Transverse colon (tissue), 4 donors: ENCODE measurements at regions not wholly inside any gene's neighbourhood (a gene's known extent, or its start where the extent isn't known, plus 50 kb on each side); places are given as distances from the start of the nearest gene placed in this dataset.

Source experiments
- DNase-seq: peaks from one replicate; pipeline ENCODE4 v3.0.0-alpha.2; 2019
- H3K27ac ChIP-seq, 4 donors: fragments of 200-600 bp; sonication (generic); 2 replicates each; pipeline ENCODE4 v1.5.1; 2016 to 2018; ENCODE audit warnings: inconsistent platforms in 4 of 4
- H3K27me3 ChIP-seq: fragments of 200-600 bp; sonication (generic); 2 replicates; pipeline ENCODE4 v1.5.1; 2017; ENCODE audit warnings: inconsistent platforms
- H3K36me3 ChIP-seq, 4 donors: fragments of 200-600 bp; sonication (generic); 2 replicates each; pipeline ENCODE4 v1.5.1; 2017 to 2019; ENCODE audit warnings: inconsistent platforms in 4 of 4
- H3K4me1 ChIP-seq, 4 donors: fragments of 200-600 bp; sonication (generic); 2 replicates each; pipeline ENCODE4 v1.5.1; 2017 to 2020; ENCODE audit warnings: inconsistent platforms in 4 of 4
- H3K4me3 ChIP-seq, 4 donors: fragments of 200-600 bp; sonication (generic); 1 replicate in 1 of 4; 2 replicates in 3 of 4; pipeline versions ENCODE4 v1.5.1 to v1.6.1; 2017 to 2019; ENCODE audit warnings: inconsistent platforms in 4 of 4
- H3K9me3 ChIP-seq, 2 donors: fragments of 200-600 bp; sonication (generic); 2 replicates each; pipeline ENCODE4 v1.5.1; 2017 to 2019; ENCODE audit warnings: inconsistent platforms in 2 of 2
- CTCF ChIP-seq, 5 experiments: fragments of 200-600 bp in 3 of 5; fragments of 450-650 bp in 2 of 5; sonication (generic) in 3 of 5; IDR thresholded peaks; 1 replicate in 2 of 5; 2 replicates in 3 of 5; pipeline ENCODE4 v1.5.1; 2016 to 2017; ENCODE audit warnings: antibody characterized with exemption in 5 of 5, inconsistent platforms in 3 of 5, mild to moderate bottlenecking in 2 of 5, moderate library complexity in 1 of 5
- EP300 ChIP-seq: sonication (generic); formaldehyde crosslinking; IDR thresholded peaks from one replicate; pipeline ENCODE4 v1.6.1; 2017; ENCODE audit warnings: antibody characterized with exemption, low read depth
- POLR2A ChIP-seq: fragments of 450-650 bp; IDR thresholded peaks from one replicate; pipeline ENCODE4 v1.6.1; 2016; ENCODE audit warnings: antibody characterized with exemption, mild to moderate bottlenecking, moderate library complexity
- POLR2AphosphoS5 ChIP-seq, 3 donors: sonication (generic); formaldehyde crosslinking; IDR thresholded peaks; one replicate each; pipeline ENCODE4 v1.6.1; 2016; ENCODE audit warnings: antibody characterized with exemption in 3 of 3
- WGBS, 2 donors: methylation state at CpG; one replicate each; pipeline ENCODE4 v1.1.5; 2018; ENCODE audit warnings: low coverage in 1 of 2; 5-methylcytosine and 5-hydroxymethylcytosine counted together
- in situ Hi-C, 4 donors: fragments of 200-750 bp; cut with MboI; loops; one replicate each; pipeline versions ENCODE4 v1.15.0 to v1.15.1; 2017; ENCODE audit warnings: low sequenced_read_pairs in 3 of 4, low pct_ligation_motif_present in 1 of 4, low pct_unique_long_range_greater_than_20kb in 1 of 4
- intact Hi-C: fragments of 100-400 bp; cut with DNase I; formaldehyde crosslinking; loops from one replicate; pipeline ENCODE4 v1.15.1; 2023; ENCODE audit warnings: low total_unique reads

- WGBS, 2 donors = 67 to 82% methylated on average over 1 to 7 of the region's 7 CpGs
- DNase-seq = no peak
- Histone ChIP-seq H3K27ac (no peak overlapping the region), H3K4me3 (no peak overlapping the region), H3K9me3 (no peaks in the 10 kb centered on the region), H3K27me3 (no peaks in the 10 kb centered on the region), H3K4me1 (peaks cover 0 to under 1% (median 0%) of the 10 kb centered on the region in 4 donors), H3K36me3 (no peaks in the 10 kb centered on the region)
- intact Hi-C loops = no loop called here
- TF ChIP-seq EP300 (no peak), CTCF (IDR thresholded peaks at IDR 0.05) (no peak), POLR2A (no peak), POLR2AphosphoS5 (IDR thresholded peaks at IDR 0.05) (no peak)
- in situ Hi-C loops = no loop called here
Observed at GRCh38 chr6:43848671-43849391, 78.8 kb downstream of the VEGFA start.

- WGBS, 2 donors = 60 to 65% methylated on average over 3 to 5 of the region's 5 CpGs
Observed at GRCh38 chr6:43847741-43848630, 78.0 kb downstream of the VEGFA start.

GRCh38 chr6:43846556-43846955 is 76.5 kb downstream of the VEGFA start:
- H3K9me3 ChIP-seq = no peaks in the 10 kb centered on the region
- peaks cover 8 to 15% (median 12%) of the 10 kb centered on the region in 4 donors for H3K4me1 ChIP-seq
- H3K36me3 ChIP-seq = no peaks in the 10 kb centered on the region
- intact Hi-C loops (no loop called here), in situ Hi-C loops (no loop called here)
- no peak overlapping the region for H3K4me3 ChIP-seq
- TF ChIP-seq POLR2AphosphoS5 (IDR thresholded peaks at IDR 0.05) = no peak
- no peak for TF ChIP-seq CTCF (IDR thresholded peaks at IDR 0.05)
- DNase-seq = no peak
- 74% methylated on average over 8 of the region's 8 CpGs for WGBS, 2 donors
- no peak overlapping the region for H3K27ac ChIP-seq
- no peaks in the 10 kb centered on the region for H3K27me3 ChIP-seq

More at GRCh38 chr6:43847741-43848630, 78.0 kb downstream of the VEGFA start:
- no peak for TF ChIP-seq POLR2AphosphoS5 (IDR thresholded peaks at IDR 0.05)
- TF ChIP-seq CTCF (IDR thresholded peaks at IDR 0.05) = no peak
- Histone ChIP-seq H3K4me3 (no peak overlapping the region), H3K27ac (no peak overlapping the region), H3K27me3 (no peaks in the 10 kb centered on the region), H3K9me3 (no peaks in the 10 kb centered on the region), H3K36me3 (no peaks in the 10 kb centered on the region), H3K4me1 (peaks cover 4 to 8% (median 8%) of the 10 kb centered on the region in 4 donors)
- intact Hi-C loops = no loop called here
- in situ Hi-C loops = no loop called here
- no peak for DNase-seq

GRCh38 chr6:43845646-43846045 is 75.6 kb downstream of the VEGFA start:
- peaks cover 8 to 15% (median 12%) of the 10 kb centered on the region in 4 donors for H3K4me1 ChIP-seq
- TF ChIP-seq POLR2AphosphoS5 (IDR thresholded peaks at IDR 0.05) (no peak), CTCF (IDR thresholded peaks at IDR 0.05) (no peak), POLR2A (no peak), EP300 (no peak)
- in situ Hi-C loops = no loop called here
- H3K27me3 ChIP-seq = no peaks in the 10 kb centered on the region
- no peak overlapping the region for H3K27ac ChIP-seq
- H3K36me3 ChIP-seq = no peaks in the 10 kb centered on the region
- H3K9me3 ChIP-seq = no peaks in the 10 kb centered on the region
- intact Hi-C loops = no loop called here
- H3K4me3 ChIP-seq = no peak overlapping the region
- 53 to 70% methylated on average over 3 of the region's 3 CpGs for WGBS, 2 donors
- no peak for DNase-seq
